KOPT-K1 (cell line): ENCODE measurements at regions not wholly inside any gene's neighbourhood (a gene's known extent, or its start where the extent isn't known, plus 50 kb on each side); places are given as distances from the start of the nearest gene placed in this dataset.
"Not testable (repeated sequence)": the region's sequence is repeated elsewhere in the genome, so short reads cannot be mapped to it uniquely, and the experiment has no call there.

ENCODE experiments used
- H3K27ac ChIP-seq: fragments of 200-600 bp; sonication (generic); 2 replicates; pipeline ENCODE4 v1.5.1; 2016; ENCODE audit warnings: antibody characterized with exemption, mild to moderate bottlenecking, low read depth, low read length; ENCODE audit not compliant: poor library complexity, severe bottlenecking
- H3K36me3 ChIP-seq: fragments of 200-600 bp; sonication (generic); 2 replicates; pipeline ENCODE4 v1.5.1; 2017; ENCODE audit warnings: antibody characterized with exemption, mild to moderate bottlenecking, low read length, moderate library complexity; ENCODE audit not compliant: insufficient read depth
- H3K9me3 ChIP-seq: fragments of 200-600 bp; sonication (generic); 2 replicates; pipeline ENCODE4 v1.5.1; 2017; ENCODE audit warnings: antibody characterized with exemption, low read length, mild to moderate bottlenecking; ENCODE audit not compliant: insufficient read depth, poor library complexity, severe bottlenecking

- H3K9me3 ChIP-seq, H3K27ac ChIP-seq, H3K36me3 ChIP-seq: not testable (repeated sequence)
These were observed 104.3 kb downstream of the MTPN start for GRCh38 chr7:135872861-135873260.

DNA sequence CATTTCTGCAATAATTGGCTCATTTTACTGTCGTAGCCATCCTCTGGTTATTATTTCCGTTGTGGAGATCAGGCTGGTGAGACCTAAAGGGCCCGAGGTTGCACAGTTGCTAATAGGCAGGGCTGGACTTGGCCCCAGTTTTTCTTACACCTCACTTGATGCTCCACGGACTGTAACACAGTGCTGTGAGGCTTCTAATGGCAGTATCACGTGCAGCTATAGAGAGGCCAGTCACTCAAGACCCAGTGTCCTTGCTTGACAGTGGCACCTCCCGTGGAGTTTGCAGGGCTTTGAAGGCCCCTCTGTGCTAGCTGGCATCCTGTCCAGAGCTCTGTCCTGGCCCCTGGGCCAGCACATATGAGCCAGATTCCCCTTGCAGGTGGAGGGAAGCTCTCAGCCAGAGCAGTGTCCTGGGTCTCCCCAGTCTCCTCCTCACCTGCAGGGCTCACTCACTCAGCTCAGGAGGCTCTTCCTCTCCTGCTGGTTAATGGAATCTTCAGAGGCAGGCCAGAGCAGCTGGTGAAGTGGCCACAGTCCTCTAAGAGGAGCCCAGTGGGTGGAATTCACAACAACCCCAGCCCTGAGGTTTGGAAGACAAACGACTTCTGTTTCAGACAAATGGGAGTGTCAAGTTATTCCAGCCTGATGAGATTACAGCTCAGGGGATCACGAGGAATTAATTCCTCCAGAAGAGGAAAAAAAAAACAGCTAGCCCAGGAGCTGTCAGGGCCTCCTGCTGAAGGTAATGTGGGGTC is 114.2 kb upstream of the FAM180A start:
- peaks cover 20% of the 10 kb centered on the region for H3K9me3 ChIP-seq
- no peak overlapping the region for H3K27ac ChIP-seq
- H3K36me3 ChIP-seq: no peaks in the 10 kb centered on the region

GRCh38 chr7:135859538-135859937 is 110.9 kb upstream of the FAM180A start:
- H3K36me3 ChIP-seq: no peaks in the 10 kb centered on the region
- peaks cover 28% of the 10 kb centered on the region for H3K9me3 ChIP-seq
- H3K27ac ChIP-seq: no peak overlapping the region

DNA sequence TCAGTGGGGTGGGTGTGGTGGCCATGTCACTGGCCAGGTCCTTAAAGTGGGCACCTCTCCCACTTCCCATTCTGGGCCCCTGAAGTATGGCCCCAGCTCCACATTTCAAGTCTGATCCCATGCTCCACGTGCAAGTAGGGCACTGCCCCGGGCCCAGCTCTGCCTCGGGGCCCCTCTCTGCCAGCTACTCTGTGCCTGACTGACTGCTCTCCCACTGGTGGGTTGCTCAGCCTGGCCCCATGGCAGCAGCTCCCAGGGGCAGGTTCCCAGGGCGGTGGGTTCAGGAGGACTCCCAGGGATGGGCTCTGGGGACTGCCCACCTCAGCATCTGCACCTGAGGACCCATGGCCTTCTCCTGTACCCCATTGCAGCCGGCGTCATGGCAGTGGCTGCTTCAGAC is 110.2 kb upstream of the FAM180A start:
- Histone ChIP-seq H3K36me3 (no peaks in the 10 kb centered on the region), H3K27ac (no peak overlapping the region), H3K9me3 (peaks cover 28% of the 10 kb centered on the region)

DNA sequence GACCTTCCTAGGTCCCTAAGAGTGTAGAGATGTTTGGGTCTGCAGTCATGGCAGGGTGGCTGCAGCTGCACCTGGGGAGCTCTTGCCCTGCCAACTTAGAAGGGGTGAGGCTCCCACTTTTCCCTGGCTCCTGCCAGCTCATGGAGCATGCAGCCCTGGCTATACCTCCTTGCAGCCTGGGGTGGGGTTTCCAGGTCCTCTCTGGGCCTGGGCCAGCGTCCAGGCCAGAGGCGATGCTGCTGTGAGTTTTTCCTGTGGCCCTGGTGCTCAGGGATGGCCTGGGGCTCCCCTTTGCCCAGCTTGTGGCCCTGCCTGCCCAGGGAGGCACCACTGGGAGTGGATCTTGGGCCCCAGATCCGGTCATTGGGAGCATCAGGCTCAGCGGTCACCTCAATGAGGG is 109.8 kb upstream of the FAM180A start:
- Histone ChIP-seq H3K36me3 (no peaks in the 10 kb centered on the region), H3K27ac (no peak overlapping the region), H3K9me3 (peaks cover 28% of the 10 kb centered on the region)

DNA sequence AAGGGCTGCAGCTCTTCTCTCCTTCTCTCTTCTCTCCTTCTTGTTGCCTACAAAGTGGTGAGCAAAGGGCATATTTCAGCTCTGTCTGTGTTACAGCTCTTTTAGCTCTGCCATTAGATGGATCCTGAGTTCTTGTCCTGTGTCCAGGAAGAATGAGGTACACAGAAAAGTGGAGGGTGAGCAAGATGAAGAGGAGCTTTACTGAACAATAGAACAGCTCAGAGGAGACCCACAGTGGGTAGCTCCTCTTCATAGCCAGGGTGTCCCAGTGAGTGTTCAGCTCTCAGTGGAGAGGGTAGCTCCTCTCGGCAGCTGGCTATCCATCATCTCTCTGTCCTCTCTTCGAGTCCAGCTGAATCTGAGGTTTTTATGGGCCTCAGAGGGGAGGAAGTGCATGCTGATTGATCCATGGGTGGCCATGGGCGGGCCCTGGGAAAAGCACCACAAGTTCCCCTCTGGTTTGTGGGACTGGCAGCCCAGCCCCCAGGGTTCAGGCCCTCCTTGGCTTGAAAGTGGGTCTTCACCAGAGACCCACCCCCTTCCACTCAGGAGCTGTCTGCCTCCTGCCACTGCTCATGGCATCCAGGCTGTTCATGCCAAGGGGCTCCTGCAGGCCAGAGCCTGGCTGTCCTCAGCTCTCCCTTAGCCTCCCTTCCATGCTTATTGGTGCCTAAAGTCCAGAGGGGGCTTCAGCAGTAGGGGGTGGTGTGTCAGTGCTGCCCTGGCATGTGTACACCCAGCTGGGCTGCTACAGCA is 109.1 kb upstream of the FAM180A start:
- H3K9me3 ChIP-seq: peaks cover 28% of the 10 kb centered on the region
- H3K36me3 ChIP-seq: no peaks in the 10 kb centered on the region
- no peak overlapping the region for H3K27ac ChIP-seq

- Histone ChIP-seq H3K36me3 (no peaks in the 10 kb centered on the region), H3K9me3 (peaks cover 24% of the 10 kb centered on the region), H3K27ac (no peak overlapping the region)
These were observed 107.9 kb upstream of the FAM180A start for GRCh38 chr7:135856356-135857144.

GRCh38 chr7:135855846-135856245 is 107.2 kb upstream of the FAM180A start:
- H3K9me3 ChIP-seq: peaks cover 21% of the 10 kb centered on the region
- no peak overlapping the region for H3K27ac ChIP-seq
- no peaks in the 10 kb centered on the region for H3K36me3 ChIP-seq

GRCh38 chr7:135853499-135853898 is 104.9 kb upstream of the FAM180A start:
- peaks cover 15% of the 10 kb centered on the region for H3K9me3 ChIP-seq
- H3K36me3 ChIP-seq: no peaks in the 10 kb centered on the region
- no peak overlapping the region for H3K27ac ChIP-seq

DNA sequence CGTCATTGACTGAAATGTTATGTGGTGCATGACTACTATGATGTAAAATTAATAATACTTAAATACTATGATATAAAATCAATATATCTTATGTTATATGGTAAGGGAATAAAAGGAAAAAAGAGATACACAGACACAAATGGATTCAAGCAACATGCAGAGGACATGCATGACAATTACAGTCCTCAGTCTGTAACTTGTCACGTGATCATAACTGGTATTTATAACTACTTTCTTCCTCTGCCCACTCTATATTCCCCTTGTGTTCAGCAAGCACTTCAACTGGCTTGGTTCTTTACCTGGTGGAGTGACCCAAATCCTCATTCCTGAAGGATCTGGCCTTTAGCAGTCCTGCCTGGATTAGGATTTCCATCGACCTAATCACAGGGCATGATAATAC is 104.4 kb upstream of the FAM180A start:
- no peaks in the 10 kb centered on the region for H3K36me3 ChIP-seq
- no peak overlapping the region for H3K27ac ChIP-seq
- H3K9me3 ChIP-seq: peaks cover 10% of the 10 kb centered on the region

DNA sequence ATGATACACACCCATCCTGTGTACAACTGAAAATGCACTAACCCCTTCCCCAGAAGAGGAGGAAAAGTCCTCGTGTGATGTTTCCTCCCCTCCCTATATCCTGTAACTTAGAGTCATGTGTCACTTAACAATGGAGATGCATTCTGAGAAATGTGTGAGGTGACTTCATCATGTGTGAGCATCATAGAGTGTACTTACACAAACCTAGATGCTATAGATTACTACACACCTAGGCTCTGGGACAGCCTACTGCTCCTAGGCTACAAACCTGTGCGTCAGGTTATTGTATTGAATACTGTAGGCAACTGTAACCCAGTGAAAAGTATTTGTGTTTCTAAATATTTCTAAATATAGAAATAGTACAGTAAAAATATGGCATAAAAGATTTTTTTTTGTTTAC is 98.6 kb upstream of the FAM180A start:
- Histone ChIP-seq H3K9me3 (no peaks in the 10 kb centered on the region), H3K27ac (no peak overlapping the region), H3K36me3 (no peaks in the 10 kb centered on the region)

DNA sequence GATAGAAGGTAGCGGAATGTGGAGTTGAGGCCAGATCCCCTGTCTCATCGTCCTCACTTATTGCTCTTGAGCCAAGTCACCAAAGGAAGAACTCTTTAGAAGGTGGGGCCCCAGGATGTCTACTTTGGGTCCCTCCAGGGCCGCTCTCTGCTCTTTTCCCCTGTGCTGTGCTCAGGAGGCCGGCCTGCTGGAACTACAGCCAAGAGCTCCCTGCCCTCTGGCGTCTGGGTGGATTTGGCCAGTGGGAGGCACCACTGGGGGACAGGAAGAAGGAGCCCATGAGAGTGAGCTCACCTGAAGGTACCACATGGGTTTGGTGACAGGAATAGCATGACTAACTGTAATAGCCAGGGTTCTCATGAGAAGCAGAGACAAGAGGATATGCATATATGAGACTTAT is 97.7 kb upstream of the FAM180A start:
- no peaks in the 10 kb centered on the region for H3K9me3 ChIP-seq
- H3K27ac ChIP-seq: no peak overlapping the region
- no peaks in the 10 kb centered on the region for H3K36me3 ChIP-seq

DNA sequence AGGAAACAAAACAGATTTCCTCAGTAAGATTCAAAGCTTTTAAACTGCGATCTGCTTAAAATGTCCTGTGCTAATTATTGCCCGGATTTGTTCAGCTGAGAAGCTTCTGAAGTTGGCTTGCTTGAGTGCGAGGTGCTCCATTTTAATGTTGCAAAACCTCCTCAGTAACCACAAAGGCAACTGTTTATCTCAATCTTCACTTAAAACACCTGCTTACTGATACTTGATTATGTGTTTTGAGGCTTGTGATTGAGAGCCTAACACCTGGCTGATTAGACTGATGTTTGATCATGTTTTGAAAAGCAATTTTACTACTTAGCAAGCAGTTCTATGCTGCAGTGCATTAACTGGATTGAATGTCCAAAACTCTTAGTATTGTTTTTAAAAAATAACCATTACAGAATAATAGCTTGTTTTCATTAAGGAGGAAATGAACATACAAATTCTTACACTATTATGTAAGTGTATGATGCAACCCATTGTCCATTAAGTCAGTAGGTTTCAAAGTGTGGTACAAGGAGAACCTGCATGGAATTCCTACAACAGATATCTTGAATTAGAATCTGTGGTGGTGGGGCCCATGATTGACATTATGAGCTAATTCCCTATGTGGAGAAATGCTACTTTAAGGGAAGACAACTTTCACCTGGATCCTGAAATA is 96.9 kb upstream of the FAM180A start:
- Histone ChIP-seq H3K36me3 (no peaks in the 10 kb centered on the region), H3K9me3 (no peaks in the 10 kb centered on the region), H3K27ac (peak overlapping the region; percentile 26)

GRCh38 chr7:135844903-135845302 is 96.3 kb upstream of the FAM180A start:
- Histone ChIP-seq H3K27ac (peak overlapping the region; percentile 26), H3K36me3 (no peaks in the 10 kb centered on the region), H3K9me3 (no peaks in the 10 kb centered on the region)

GRCh38 chr7:135843214-135843613 is 94.6 kb upstream of the FAM180A start:
- Histone ChIP-seq H3K9me3 (no peaks in the 10 kb centered on the region), H3K36me3 (no peaks in the 10 kb centered on the region), H3K27ac (no peak overlapping the region)
